Esophagus squamous epithelium (tissue), 5 donors: ENCODE measurements at regions not wholly inside any gene's neighbourhood (a gene's known extent, or its start where the extent isn't known, plus 50 kb on each side); places are given as distances from the start of the nearest gene placed in this dataset.
A peak's percentile ranks its signal among the peaks of the same experiment; 100 is the strongest.
"Not testable (repeated sequence)": the region's sequence is repeated elsewhere in the genome, so short reads cannot be mapped to it uniquely, and the experiment has no call there.

Source experiments
- DNase-seq: peaks from one replicate; lab custom pipeline; 2025; lab: John Stamatoyannopoulos, UW
- H3K27ac ChIP-seq, 4 donors: fragments of 200-600 bp; sonication (generic); one replicate each; pipeline ENCODE4 v1.5.1; 2016 to 2019; ENCODE audit warnings: mild to moderate bottlenecking in 1 of 4
- H3K27me3 ChIP-seq, 4 donors: fragments of 200-600 bp; sonication (generic); 1 replicate in 3 of 4; 2 replicates in 1 of 4; pipeline versions ENCODE4 v1.5.1 to v1.6.0; 2017 to 2021; ENCODE audit warnings: antibody characterized with exemption in 1 of 4
- H3K36me3 ChIP-seq, 3 donors: fragments of 200-600 bp; sonication (generic); one replicate each; pipeline ENCODE4 v1.5.1; 2016 to 2019
- H3K4me1 ChIP-seq, 3 donors: fragments of 200-600 bp; sonication (generic); one replicate each; pipeline ENCODE4 v1.5.1; 2017 to 2019
- H3K4me3 ChIP-seq, 4 donors: fragments of 200-600 bp; sonication (generic); 1 replicate in 3 of 4; 2 replicates in 1 of 4; pipeline ENCODE4 v1.5.1; 2016 to 2019; ENCODE audit warnings: mild to moderate bottlenecking in 2 of 4, moderate library complexity in 1 of 4
- H3K9me3 ChIP-seq, 3 donors: fragments of 200-600 bp; sonication (generic); one replicate each; pipeline ENCODE4 v1.5.1; 2016 to 2019
- CTCF ChIP-seq, 6 experiments: fragments of 450-650 bp in 4 of 6; fragments of 200-600 bp in 2 of 6; sonication (generic) in 2 of 6; IDR thresholded peaks; one replicate each; pipeline ENCODE4 v1.5.1; 2016 to 2019; ENCODE audit warnings: antibody characterized with exemption in 6 of 6, mild to moderate bottlenecking in 4 of 6, moderate library complexity in 4 of 6
- POLR2A ChIP-seq, 4 donors: fragments of 450-650 bp; IDR thresholded peaks; one replicate each; pipeline ENCODE4 v1.6.1; 2017; ENCODE audit warnings: antibody characterized with exemption in 4 of 4, mild to moderate bottlenecking in 4 of 4, moderate library complexity in 3 of 4
- WGBS, 2 donors: methylation state at CpG; one replicate each; pipeline ENCODE4 v1.1.5; 2018; 5-methylcytosine and 5-hydroxymethylcytosine counted together
- intact Hi-C: fragments of 100-400 bp; cut with DNase I; formaldehyde crosslinking; loops from one replicate; pipeline ENCODE4 v1.15.0; 2022
- donor health status: DM: yes; HTN: yes; CAD: no.

GRCh38 chr5:67897431-67897830 is 318.1 kb upstream of the PIK3R1 start:
- intact Hi-C loops: no loop called here
- TF ChIP-seq POLR2A (IDR thresholded peaks at IDR 0.05) (no peak), CTCF (IDR thresholded peaks at IDR 0.05) (no peak)
- no peaks in the 10 kb centered on the region for H3K36me3 ChIP-seq
- no peaks in the 10 kb centered on the region for H3K27me3 ChIP-seq
- peaks cover 0 to 18% (median 2%) of the 10 kb centered on the region in 3 donors for H3K4me1 ChIP-seq
- H3K9me3 ChIP-seq: no peaks in the 10 kb centered on the region
- no peak for DNase-seq
- H3K27ac ChIP-seq: peak overlapping the region in 1 of 4 donors; percentile 6
- no peak overlapping the region for H3K4me3 ChIP-seq
- 29 to 46% methylated on average over 3 of the region's 3 CpGs for WGBS, 2 donors

GRCh38 chr5:67896930-67897313 is 318.6 kb upstream of the PIK3R1 start:
- Histone ChIP-seq H3K9me3 (no peaks in the 10 kb centered on the region), H3K36me3 (no peaks in the 10 kb centered on the region), H3K4me1 (peaks cover 0 to 18% (median 2%) of the 10 kb centered on the region in 3 donors), H3K27ac (peak overlapping the region in 1 of 4 donors; percentile 6), H3K27me3 (no peaks in the 10 kb centered on the region), H3K4me3 (no peak overlapping the region)
- intact Hi-C loops: no loop called here
- no peak for DNase-seq
- WGBS, 2 donors: 18 to 35% methylated on average over 2 of the region's 2 CpGs
- TF ChIP-seq CTCF (IDR thresholded peaks at IDR 0.05) (no peak), POLR2A (IDR thresholded peaks at IDR 0.05) (no peak)

- TF ChIP-seq POLR2A (IDR thresholded peaks at IDR 0.05) (no peak), CTCF (IDR thresholded peaks at IDR 0.05) (no peak)
- H3K9me3 ChIP-seq: no peaks in the 10 kb centered on the region
- no peaks in the 10 kb centered on the region for H3K27me3 ChIP-seq
- H3K4me3 ChIP-seq: no peak overlapping the region
- peaks cover 0 to 18% (median 2%) of the 10 kb centered on the region in 3 donors for H3K4me1 ChIP-seq
- no peaks in the 10 kb centered on the region for H3K36me3 ChIP-seq
- peak overlapping the region in 1 of 4 donors; percentile 6 for H3K27ac ChIP-seq
- no peak for DNase-seq
- intact Hi-C loops: no loop called here
- 75 to 78% methylated on average over 3 of the region's 3 CpGs for WGBS, 2 donors
Measured at GRCh38 chr5:67896311-67896929, 319.1 kb upstream of the PIK3R1 start.

- DNase-seq, H3K4me3 ChIP-seq, H3K27me3 ChIP-seq, H3K36me3 ChIP-seq, H3K4me1 ChIP-seq, H3K9me3 ChIP-seq, intact Hi-C loops, H3K27ac ChIP-seq: not testable (repeated sequence)
- WGBS, 2 donors: 96% methylated on average over 5 of the region's 15 CpGs; no CpG with 5 or more reads in 1 of the 2 donors
Measured at GRCh38 chr5:67889870-67890269, 325.7 kb upstream of the PIK3R1 start.

- Histone ChIP-seq H3K4me3 (no peak overlapping the region), H3K9me3 (no peaks in the 10 kb centered on the region), H3K27me3 (no peaks in the 10 kb centered on the region), H3K4me1 (no peaks in the 10 kb centered on the region), H3K27ac (no peak overlapping the region), H3K36me3 (no peaks in the 10 kb centered on the region)
- no peak for DNase-seq
- TF ChIP-seq POLR2A (IDR thresholded peaks at IDR 0.05): no peak
- TF ChIP-seq CTCF (IDR thresholded peaks at IDR 0.05): no peak
- intact Hi-C loops: no loop called here
- 23 to 33% methylated on average over 1 of the region's 1 CpG for WGBS, 2 donors
Measured at GRCh38 chr5:67887748-67888161, 327.8 kb upstream of the PIK3R1 start.
